Stimulated activated memory B cell treated with anti-CD40 and anti-IgM and Interleukin-4, amounts not matched to agents 10 μg/mL and 1 μg/mL and 100 μg/mL, for 72 hours (primary cell): ENCODE measurements at regions not wholly inside any gene's neighbourhood (a gene's known extent, or its start where the extent isn't known, plus 50 kb on each side); places are given as distances from the start of the nearest gene placed in this dataset.

Experiments used
- ATAC-seq: fragments of 150-1000 bp; cut with Tn5 transposase; 2 replicates; pipeline ENCODE4 v1.10.0; 2021
- H3K27ac Mint-ChIP-seq: one replicate; pipeline ENCODE4 v1.8.0; 2022; ENCODE audit warnings: mild to moderate bottlenecking, mixed read lengths
- H3K27me3 Mint-ChIP-seq: one replicate; pipeline ENCODE4 v1.8.0; 2022; ENCODE audit warnings: mixed read lengths
- H3K36me3 Mint-ChIP-seq: one replicate; pipeline ENCODE4 v1.8.0; 2022; ENCODE audit warnings: mixed read lengths
- H3K4me1 Mint-ChIP-seq: one replicate; pipeline ENCODE4 v1.8.0; 2022; ENCODE audit warnings: mixed read lengths
- H3K4me3 Mint-ChIP-seq: one replicate; pipeline ENCODE4 v1.8.0; 2022; ENCODE audit warnings: mild to moderate bottlenecking, moderate library complexity, mixed read lengths
- H3K9me3 Mint-ChIP-seq: one replicate; pipeline ENCODE4 v1.8.0; 2022; ENCODE audit warnings: mixed read lengths

DNA sequence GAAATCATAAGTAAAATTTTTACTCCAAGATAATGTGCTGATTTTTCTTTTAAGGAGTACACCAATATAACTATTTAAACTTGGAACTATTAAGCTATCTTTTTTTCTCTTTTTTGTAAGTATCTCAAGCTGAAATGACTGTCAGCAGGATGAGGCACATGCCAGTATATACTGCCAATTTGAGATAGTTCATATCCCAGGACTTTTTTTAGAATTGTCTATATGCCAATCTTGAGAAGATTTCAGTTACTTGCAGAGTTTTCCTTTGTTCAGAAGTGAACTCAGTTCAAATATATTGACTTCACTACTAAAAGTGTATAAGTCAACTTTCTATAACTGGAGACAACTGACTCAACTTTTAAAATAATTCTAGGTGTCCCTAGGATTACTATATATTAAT is 181.7 kb upstream of the ZNF717 start:
- Mint-ChIP-seq H3K27me3 (no peaks in the 10 kb centered on the region), H3K27ac (no peak overlapping the region), H3K4me3 (no peak overlapping the region), H3K9me3 (peaks cover 5% of the 10 kb centered on the region), H3K4me1 (no peaks in the 10 kb centered on the region), H3K36me3 (no peaks in the 10 kb centered on the region)
- no peak for ATAC-seq

DNA sequence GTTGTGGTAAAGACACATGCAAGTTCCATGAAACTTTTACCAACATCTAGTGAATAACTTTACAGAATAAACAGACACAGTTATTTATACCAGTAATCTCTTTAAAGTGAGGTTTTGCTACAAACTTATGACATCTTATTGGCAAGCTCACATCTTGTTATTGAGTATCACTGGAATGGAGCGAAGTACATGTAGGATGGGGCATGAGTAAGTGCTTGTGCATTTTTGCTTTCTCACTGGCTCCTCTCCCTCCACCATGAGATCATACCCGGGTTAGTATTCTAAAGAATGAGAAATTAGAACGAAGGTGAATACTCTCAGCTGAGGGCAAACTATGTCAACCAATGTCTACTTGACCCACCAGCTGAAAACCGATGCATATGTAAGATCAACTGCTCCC is 193.3 kb upstream of the ZNF717 start:
- Mint-ChIP-seq H3K36me3 (no peaks in the 10 kb centered on the region), H3K27me3 (no peaks in the 10 kb centered on the region), H3K4me1 (no peaks in the 10 kb centered on the region), H3K27ac (no peak overlapping the region), H3K9me3 (peaks cover 12% of the 10 kb centered on the region), H3K4me3 (no peak overlapping the region)
- ATAC-seq, result no peak

DNA sequence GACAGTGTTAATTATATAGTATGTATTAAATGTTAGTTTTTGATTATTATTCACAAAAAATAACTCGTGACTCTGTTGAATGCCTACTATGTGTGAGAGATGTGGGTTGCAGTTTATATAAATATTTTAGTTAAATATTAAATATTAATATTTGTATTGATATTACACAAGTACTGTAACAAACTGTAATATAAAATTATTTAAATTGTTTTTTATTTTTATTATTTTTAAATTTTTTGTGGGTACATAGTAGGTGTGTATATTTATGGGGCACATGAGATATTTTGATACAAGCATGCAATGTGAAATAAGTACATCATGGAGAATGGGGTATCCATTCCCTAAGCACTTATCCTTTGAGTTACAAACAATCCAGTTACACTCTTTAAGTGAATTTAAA is 196.1 kb upstream of the ZNF717 start:
- Mint-ChIP-seq H3K27me3 (no peaks in the 10 kb centered on the region), H3K9me3 (peaks cover 8% of the 10 kb centered on the region), H3K36me3 (no peaks in the 10 kb centered on the region), H3K4me1 (no peaks in the 10 kb centered on the region), H3K4me3 (no peak overlapping the region), H3K27ac (no peak overlapping the region)
- ATAC-seq, result no peak

DNA sequence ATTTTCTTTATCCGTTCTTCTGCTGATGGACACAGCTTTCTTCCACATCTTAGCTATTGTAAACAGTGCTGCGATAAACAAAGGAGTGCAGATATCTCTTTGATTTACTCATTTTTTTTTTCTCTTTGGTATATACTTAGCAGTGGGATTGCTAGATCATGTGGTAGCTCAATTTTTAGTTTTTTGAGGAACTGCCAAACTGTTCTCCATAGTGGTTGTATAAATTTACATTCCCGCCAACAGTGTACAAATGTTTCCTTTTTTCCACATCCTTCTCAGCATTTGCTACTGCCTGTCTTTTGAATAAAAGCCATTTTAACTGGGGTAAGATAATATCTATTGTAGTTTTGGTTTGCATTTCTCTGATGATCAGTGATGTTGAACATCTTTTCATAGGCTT is 196.8 kb upstream of the ZNF717 start:
- Mint-ChIP-seq H3K36me3 (no peaks in the 10 kb centered on the region), H3K4me1 (no peaks in the 10 kb centered on the region), H3K27ac (no peak overlapping the region)

GRCh38 chr3:75983111-75983510 is 197.8 kb upstream of the ZNF717 start:
- Mint-ChIP-seq H3K27me3 (no peaks in the 10 kb centered on the region), H3K9me3 (peaks cover 15% of the 10 kb centered on the region), H3K27ac (no peak overlapping the region), H3K36me3 (no peaks in the 10 kb centered on the region), H3K4me1 (no peaks in the 10 kb centered on the region), H3K4me3 (no peak overlapping the region)
- ATAC-seq, result no peak

More for the DNA sequence above, 196.8 kb upstream of the ZNF717 start:
- ATAC-seq, result no peak
- Mint-ChIP-seq H3K4me3 (no peak overlapping the region), H3K27me3 (no peaks in the 10 kb centered on the region), H3K9me3 (peaks cover 8% of the 10 kb centered on the region)

GRCh38 chr3:75983609-75984290 is 198.4 kb upstream of the ZNF717 start:
- no peak for ATAC-seq
- H3K4me3 Mint-ChIP-seq, result no peak overlapping the region
- no peak overlapping the region for H3K27ac Mint-ChIP-seq
- no peaks in the 10 kb centered on the region for H3K4me1 Mint-ChIP-seq
- H3K36me3 Mint-ChIP-seq, result no peaks in the 10 kb centered on the region
- H3K9me3 Mint-ChIP-seq, result peaks cover 15% of the 10 kb centered on the region
- no peaks in the 10 kb centered on the region for H3K27me3 Mint-ChIP-seq

- Mint-ChIP-seq H3K4me1 (no peaks in the 10 kb centered on the region), H3K4me3 (no peak overlapping the region), H3K36me3 (no peaks in the 10 kb centered on the region), H3K27ac (no peak overlapping the region), H3K27me3 (no peaks in the 10 kb centered on the region), H3K9me3 (peaks cover 15% of the 10 kb centered on the region)
- no peak for ATAC-seq
Measured at GRCh38 chr3:75985432-75985831, 200.1 kb upstream of the ZNF717 start.

DNA sequence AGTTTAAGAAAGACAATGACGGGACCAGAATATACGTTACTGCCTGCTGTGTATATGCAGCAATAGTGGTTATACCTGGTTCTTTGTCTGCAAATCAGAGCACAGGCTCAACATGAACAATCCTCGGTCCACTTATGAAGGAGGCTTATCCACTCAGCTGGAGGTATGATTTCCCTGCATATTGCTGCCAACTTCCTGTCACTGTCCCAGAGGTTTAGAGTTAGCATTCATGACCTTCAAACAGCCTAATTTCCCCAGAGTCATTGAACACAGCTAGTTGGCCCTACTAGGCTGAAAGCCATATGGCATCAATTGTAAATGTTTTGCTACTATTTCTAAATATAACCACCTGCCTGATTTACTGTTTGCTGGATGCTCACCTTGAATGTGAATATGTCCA is 224.9 kb upstream of the ZNF717 start:
- Mint-ChIP-seq H3K4me1 (no peaks in the 10 kb centered on the region), H3K27me3 (no peaks in the 10 kb centered on the region), H3K9me3 (peaks cover 4% of the 10 kb centered on the region), H3K27ac (no peak overlapping the region), H3K4me3 (no peak overlapping the region), H3K36me3 (no peaks in the 10 kb centered on the region)
- ATAC-seq, result no peak

DNA sequence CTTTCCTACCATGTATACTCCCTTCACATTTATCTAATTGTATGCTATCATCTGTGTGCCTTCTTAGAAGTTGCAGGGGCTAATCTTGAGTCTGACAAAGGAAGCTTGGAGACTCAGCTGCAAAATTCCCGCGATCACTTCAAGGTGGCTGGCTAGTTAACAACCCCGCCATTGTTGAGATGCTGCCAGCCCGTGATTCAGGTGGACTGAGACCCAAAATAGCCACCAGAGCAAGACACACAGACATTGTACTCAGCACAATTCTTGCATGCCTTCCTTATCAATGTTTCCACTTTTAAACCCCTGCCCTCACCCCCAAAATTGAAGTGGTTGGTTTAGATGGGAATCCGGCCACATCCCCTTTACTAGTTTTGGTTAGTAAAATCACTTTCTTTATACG is 225.8 kb upstream of the ZNF717 start:
- Mint-ChIP-seq H3K36me3 (no peaks in the 10 kb centered on the region), H3K9me3 (peaks cover 4% of the 10 kb centered on the region), H3K27me3 (no peaks in the 10 kb centered on the region), H3K4me3 (no peak overlapping the region), H3K4me1 (no peaks in the 10 kb centered on the region), H3K27ac (no peak overlapping the region)
- ATAC-seq, result no peak

- peaks cover 7% of the 10 kb centered on the region for H3K9me3 Mint-ChIP-seq
- no peaks in the 10 kb centered on the region for H3K4me1 Mint-ChIP-seq
- H3K27ac Mint-ChIP-seq, result no peak overlapping the region
- no peak for ATAC-seq
- H3K27me3 Mint-ChIP-seq, result no peaks in the 10 kb centered on the region
- H3K4me3 Mint-ChIP-seq, result no peak overlapping the region
- no peaks in the 10 kb centered on the region for H3K36me3 Mint-ChIP-seq
Measured at GRCh38 chr3:76015496-76015895, 230.1 kb upstream of the ZNF717 start.

GRCh38 chr3:76016111-76016510 is 230.8 kb upstream of the ZNF717 start:
- Mint-ChIP-seq H3K9me3 (peaks cover 9% of the 10 kb centered on the region), H3K36me3 (no peaks in the 10 kb centered on the region), H3K27me3 (no peaks in the 10 kb centered on the region), H3K4me1 (no peaks in the 10 kb centered on the region), H3K27ac (no peak overlapping the region), H3K4me3 (no peak overlapping the region)
- no peak for ATAC-seq

- Mint-ChIP-seq H3K9me3 (peaks cover 9% of the 10 kb centered on the region), H3K4me1 (no peaks in the 10 kb centered on the region), H3K27ac (no peak overlapping the region), H3K4me3 (no peak overlapping the region), H3K36me3 (no peaks in the 10 kb centered on the region), H3K27me3 (no peaks in the 10 kb centered on the region)
- ATAC-seq, result no peak
Measured at GRCh38 chr3:76016769-76017439, 231.6 kb upstream of the ZNF717 start.

DNA sequence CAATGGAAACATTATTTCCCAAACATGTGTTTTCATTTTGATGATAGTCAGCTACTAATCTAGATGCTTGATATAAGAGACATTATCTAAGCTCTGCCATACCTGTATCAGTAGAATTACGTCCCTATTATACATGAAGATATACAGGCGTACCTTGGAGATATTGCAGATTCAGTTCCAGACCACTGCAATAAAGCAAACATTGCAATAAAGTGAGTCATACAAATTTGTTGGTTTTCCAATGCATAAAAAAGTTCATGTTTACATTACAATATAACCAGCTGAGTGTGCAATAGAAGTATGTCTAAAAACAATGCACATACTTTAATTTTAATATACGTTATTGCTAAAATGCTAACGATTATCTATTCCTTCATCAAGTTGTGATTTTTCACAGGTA is 236.0 kb upstream of the ZNF717 start:
- no peaks in the 10 kb centered on the region for H3K27me3 Mint-ChIP-seq
- H3K4me1 Mint-ChIP-seq, result no peaks in the 10 kb centered on the region
- peaks cover 5% of the 10 kb centered on the region for H3K9me3 Mint-ChIP-seq
- no peaks in the 10 kb centered on the region for H3K36me3 Mint-ChIP-seq
- no peak overlapping the region for H3K27ac Mint-ChIP-seq
- H3K4me3 Mint-ChIP-seq, result no peak overlapping the region
- ATAC-seq, result no peak

GRCh38 chr3:76024640-76025039 is 239.3 kb upstream of the ZNF717 start:
- Mint-ChIP-seq H3K27ac (no peak overlapping the region), H3K9me3 (peaks cover 2% of the 10 kb centered on the region), H3K4me3 (no peak overlapping the region), H3K4me1 (no peaks in the 10 kb centered on the region), H3K36me3 (no peaks in the 10 kb centered on the region), H3K27me3 (no peaks in the 10 kb centered on the region)
- ATAC-seq, result no peak

DNA sequence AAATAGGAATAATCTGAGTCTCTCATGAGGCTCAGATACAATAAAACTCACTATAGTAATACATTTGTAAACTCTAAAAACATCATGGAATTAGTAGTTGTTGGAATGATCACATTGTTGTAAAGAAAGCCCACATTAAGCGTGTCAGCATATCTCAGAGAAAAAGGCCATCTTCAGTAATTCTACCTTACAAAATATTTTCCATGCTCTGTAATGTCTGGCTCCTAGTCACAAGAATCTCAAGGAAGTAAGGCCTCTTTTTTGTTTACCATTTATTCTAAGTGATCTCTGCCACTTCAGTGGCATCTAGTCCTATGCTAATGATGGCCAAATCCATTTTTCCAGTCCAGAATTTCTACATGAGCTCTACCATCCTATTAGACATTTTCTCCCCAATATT is 240.2 kb upstream of the ZNF717 start:
- H3K4me3 Mint-ChIP-seq, result no peak overlapping the region
- H3K4me1 Mint-ChIP-seq, result no peaks in the 10 kb centered on the region
- no peak overlapping the region for H3K27ac Mint-ChIP-seq
- H3K9me3 Mint-ChIP-seq, result peaks cover 4% of the 10 kb centered on the region
- ATAC-seq, result no peak
- no peaks in the 10 kb centered on the region for H3K36me3 Mint-ChIP-seq
- no peaks in the 10 kb centered on the region for H3K27me3 Mint-ChIP-seq

- ATAC-seq, result no peak
- no peaks in the 10 kb centered on the region for H3K27me3 Mint-ChIP-seq
- H3K27ac Mint-ChIP-seq, result no peak overlapping the region
- no peaks in the 10 kb centered on the region for H3K36me3 Mint-ChIP-seq
- H3K4me3 Mint-ChIP-seq, result no peak overlapping the region
- H3K9me3 Mint-ChIP-seq, result peaks cover 7% of the 10 kb centered on the region
- H3K4me1 Mint-ChIP-seq, result no peaks in the 10 kb centered on the region
Measured at GRCh38 chr3:76026379-76026778, 241.0 kb upstream of the ZNF717 start.
